HCT116 (cell line): ENCODE measurements at regions not wholly inside any gene's neighbourhood (a gene's known extent, or its start where the extent isn't known, plus 50 kb on each side); places are given as distances from the start of the nearest gene placed in this dataset.

Source experiments
- ATAC-seq: fragments of 200-7000 bp; cut with Tn5 transposase; 2 replicates; pipeline ENCODE4 v1.9.1; 2020; ENCODE audit warnings: mild to moderate bottlenecking, moderate library complexity
- BruUV-seq: library from RNA; stranded (reverse); fragments of 400-500 nt; replicated peaks from 2 replicates; lab custom pipeline; 2021; lab: Mats Ljungman, UMichigan
- CTCF ChIA-PET: fragments of 300-600 bp; sonication (Branson Sonifier 250); formaldehyde crosslinking; loops from one replicate; lab custom pipeline; 2021; ENCODE audit warnings: antibody characterized with exemption; lab: Charles Lee
- POLR2A ChIA-PET: fragments of 300-600, 350-600 bp; sonication (Branson Sonifier 250); formaldehyde crosslinking; loops from one replicate; lab custom pipeline; 2021; ENCODE audit warnings: antibody characterized with exemption; lab: Charles Lee
- RAD21 ChIA-PET, 2 experiments: fragments of 300-600 bp; sonication (Branson Sonifier 250); formaldehyde crosslinking; loops; one replicate each; lab custom pipeline; 2023; ENCODE audit warnings: low total read pairs in 2 of 2; ENCODE audit not compliant: uncharacterized antibody in 2 of 2, unreplicated experiment in 2 of 2, low non-redundant PET in 1 of 2; lab: Charles Lee
- DNase-seq: peaks from one replicate; pipeline ENCODE4 v3.0.0-alpha.2; 2010; ENCODE audit warnings: low read depth, low spot score
- H2AFZ ChIP-seq: fragments of 200-600 bp; shearing (Covaris generic), sonication (generic); 2 replicates; pipeline ENCODE4 v1.6.1; 2017; ENCODE audit warnings: low read depth, mixed run types, mixed read lengths, antibody characterized with exemption, low read length; ENCODE audit not compliant: poor library complexity, severe bottlenecking
- H3K27ac ChIP-seq: 2 replicates; pipeline ENCODE4 v1.5.1; 2012; ENCODE audit warnings: low read depth, low read length
- H3K27me3 ChIP-seq: fragments of 200-600 bp; sonication (generic); 2 replicates; pipeline ENCODE4 v1.6.1; 2016; ENCODE audit warnings: mixed run types, low read length, mixed read lengths; ENCODE audit not compliant: insufficient read depth
- H3K36me3 ChIP-seq, 2 experiments: fragments of 200-500 bp in 1 of 2; fragments of 200-600 bp in 1 of 2; sonication (Bioruptor generic) in 1 of 2; sonication (generic) in 1 of 2; 2 replicates each; pipeline versions ENCODE4 v1.5.1 to v1.6.1; 2014 to 2016; ENCODE audit warnings: low read length in 2 of 2, inconsistent platforms in 1 of 2, mixed read lengths in 1 of 2, mixed run types in 1 of 2; ENCODE audit not compliant: insufficient read depth in 2 of 2, control insufficient read depth in 1 of 2
- H3K4me1 ChIP-seq, 2 experiments: fragments of 200-600 bp in 1 of 2; sonication (generic) in 1 of 2; 2 replicates each; pipeline versions ENCODE4 v1.5.1 to v1.6.1; 2012 to 2017; ENCODE audit warnings: low read length in 2 of 2, inconsistent platforms in 1 of 2, mild to moderate bottlenecking in 1 of 2, mixed read lengths in 1 of 2, mixed run types in 1 of 2, moderate library complexity in 1 of 2; ENCODE audit not compliant: insufficient read depth in 2 of 2, control insufficient read depth in 1 of 2
- H3K4me2 ChIP-seq: fragments of 200-600 bp; sonication (generic); 2 replicates; pipeline ENCODE4 v1.6.1; 2017; ENCODE audit warnings: mixed run types, low read length, mixed read lengths
- H3K4me3 ChIP-seq, 2 experiments: fragments of 200-600 bp in 1 of 2; sonication (generic) in 1 of 2; replicated peaks in 1 of 2; 2 replicates each; pipeline ENCODE4 v1.5.1; 2011 to 2016; ENCODE audit warnings: low read length in 2 of 2, control low read depth in 1 of 2, low read depth in 1 of 2, mild to moderate bottlenecking in 1 of 2, mixed read lengths in 1 of 2, mixed run types in 1 of 2
- H3K79me2 ChIP-seq: fragments of 200-600 bp; sonication (generic); 2 replicates; pipeline ENCODE4 v1.6.1; 2017; ENCODE audit warnings: mild to moderate bottlenecking, mixed run types, low read length, moderate library complexity, mixed read lengths; ENCODE audit not compliant: insufficient read depth
- H3K9ac ChIP-seq: fragments of 200-600 bp; sonication (generic); 2 replicates; pipeline ENCODE4 v1.6.1; 2016; ENCODE audit warnings: low read length, mixed read lengths
- H3K9me2 ChIP-seq: fragments of 200-600 bp; sonication (generic), shearing (Covaris generic); 2 replicates; pipeline ENCODE4 v1.6.1; 2017; ENCODE audit warnings: mixed run types, mild to moderate bottlenecking, moderate library complexity; ENCODE audit not compliant: insufficient read depth
- H3K9me3 ChIP-seq, 2 experiments: fragments of 200-500 bp in 1 of 2; fragments of 200-600 bp in 1 of 2; sonication (Bioruptor generic) in 1 of 2; sonication (generic) in 1 of 2; 2 replicates each; pipeline ENCODE4 v1.6.1; 2014 to 2017; ENCODE audit warnings: low read length in 2 of 2, mixed read lengths in 2 of 2, inconsistent platforms in 1 of 2, low read depth in 1 of 2, mild to moderate bottlenecking in 1 of 2, mixed run types in 1 of 2, moderate library complexity in 1 of 2; ENCODE audit not compliant: control insufficient read depth in 1 of 2, insufficient read depth in 1 of 2
- H4K20me1 ChIP-seq: fragments of 200-600 bp; sonication (generic), shearing (Covaris generic); 2 replicates; pipeline ENCODE4 v1.6.1; 2017; ENCODE audit warnings: mixed run types, mild to moderate bottlenecking, moderate library complexity; ENCODE audit not compliant: insufficient read depth
- CBX3 ChIP-seq: IDR thresholded peaks from 2 replicates; pipeline ENCODE4 v1.6.1; 2012; ENCODE audit warnings: low read depth
- CEBPB ChIP-seq: IDR thresholded peaks from 2 replicates; pipeline ENCODE4 v1.6.1; 2012; ENCODE audit warnings: low read depth
- EGR1 ChIP-seq: IDR thresholded peaks from 2 replicates; pipeline ENCODE4 v1.6.1; 2012; ENCODE audit warnings: low read depth
- ELF1 ChIP-seq: IDR thresholded peaks from 2 replicates; pipeline ENCODE4 v1.6.1; 2012; ENCODE audit warnings: low read depth, borderline replicate concordance
- EZH2 ChIP-seq: fragments of 200-600 bp; sonication (generic); IDR thresholded peaks from 2 replicates; pipeline ENCODE4 v1.6.1; 2017; ENCODE audit warnings: antibody characterized with exemption, mixed run types
- EZH2phosphoT487 ChIP-seq: fragments of 200-600 bp; IDR thresholded peaks from 2 replicates; pipeline ENCODE4 v1.6.1; 2018; ENCODE audit warnings: antibody characterized with exemption, borderline replicate concordance
- POLR2AphosphoS5 ChIP-seq: IDR thresholded peaks from 2 replicates; pipeline ENCODE4 v1.6.1; 2011; ENCODE audit warnings: mild to moderate bottlenecking, low read depth, low read length, moderate library complexity
- SIN3A ChIP-seq: IDR thresholded peaks from 2 replicates; pipeline ENCODE4 v1.6.1; 2012; ENCODE audit warnings: low read depth
- SP1 ChIP-seq: IDR thresholded peaks from 2 replicates; pipeline ENCODE4 v1.6.1; 2012; ENCODE audit warnings: low read depth
- SRF ChIP-seq: IDR thresholded peaks from 2 replicates; pipeline ENCODE4 v1.6.1; 2012; ENCODE audit warnings: low read depth
- ZNF274 ChIP-seq: fragments of 200-500 bp; sonication (Bioruptor generic); IDR thresholded peaks from 2 replicates; pipeline ENCODE4 v1.6.1; 2014; ENCODE audit warnings: mild to moderate bottlenecking, low read depth, low read length, inconsistent platforms
- intact Hi-C: fragments of 100-400 bp; cut with micrococcal nuclease; formaldehyde crosslinking; loops from 2 replicates; pipeline ENCODE4 v1.10.0; 2022
- TF ChIP-seq, protein P1 (sequence below): IDR thresholded peaks from 2 replicates; pipeline ENCODE4 v1.6.1; 2011; ENCODE audit warnings: mild to moderate bottlenecking, low read length, moderate library complexity; ENCODE audit not compliant: insufficient replicate concordance; ENCODE audit errors: extremely low read depth
- TF ChIP-seq, protein P2 (sequence below): IDR thresholded peaks from 2 replicates; pipeline ENCODE4 v1.6.1; 2012

DNA sequence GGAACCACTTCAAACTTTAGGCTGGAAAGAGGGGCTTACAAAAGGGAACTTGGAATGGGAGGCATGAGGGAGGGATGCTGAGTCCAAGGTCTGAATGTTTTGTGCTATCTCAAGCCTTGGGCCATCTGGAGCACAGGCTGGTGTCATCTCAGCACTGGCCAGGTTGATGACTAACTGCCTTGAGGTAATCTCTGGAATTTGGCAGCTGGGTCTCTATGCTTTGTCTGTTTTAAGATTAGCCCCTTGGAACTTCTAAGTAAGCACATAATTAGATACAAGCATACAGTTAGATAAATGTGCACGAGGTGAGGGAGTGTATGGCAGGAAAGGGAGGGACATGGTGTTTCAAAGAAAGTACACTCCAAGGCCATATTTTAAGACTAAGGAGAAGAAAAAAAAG, 252.4 kb upstream of the CCDC54 start:
- Histone ChIP-seq H3K9ac (no peak overlapping the region), H3K27ac (no peak overlapping the region), H3K9me2 (no peaks in the 10 kb centered on the region), H3K4me2 (no peak overlapping the region), H3K4me1 (no peaks in the 10 kb centered on the region), H3K9me3 (no peaks in the 10 kb centered on the region; a peak in 1 of 4 replicates), H4K20me1 (no peaks in the 10 kb centered on the region), H3K79me2 (no peaks in the 10 kb centered on the region), H3K36me3 (no peaks in the 10 kb centered on the region), H3K4me3 (no peak overlapping the region), H3K27me3 (no peaks in the 10 kb centered on the region), H2AFZ (no peak overlapping the region)
- ChIA-PET POLR2A (no interaction called here), RAD21 (interaction anchor here in 1 of 2 experiments (0.7 kb wide), 1 partner anchor 60 kb away, joined by 3 read pairs; no protein-coding TSS in a partner anchor), CTCF (no interaction called here)
- intact Hi-C loops, result no loop called here
- ATAC-seq, result no peak
- TF ChIP-seq, protein P1, sequence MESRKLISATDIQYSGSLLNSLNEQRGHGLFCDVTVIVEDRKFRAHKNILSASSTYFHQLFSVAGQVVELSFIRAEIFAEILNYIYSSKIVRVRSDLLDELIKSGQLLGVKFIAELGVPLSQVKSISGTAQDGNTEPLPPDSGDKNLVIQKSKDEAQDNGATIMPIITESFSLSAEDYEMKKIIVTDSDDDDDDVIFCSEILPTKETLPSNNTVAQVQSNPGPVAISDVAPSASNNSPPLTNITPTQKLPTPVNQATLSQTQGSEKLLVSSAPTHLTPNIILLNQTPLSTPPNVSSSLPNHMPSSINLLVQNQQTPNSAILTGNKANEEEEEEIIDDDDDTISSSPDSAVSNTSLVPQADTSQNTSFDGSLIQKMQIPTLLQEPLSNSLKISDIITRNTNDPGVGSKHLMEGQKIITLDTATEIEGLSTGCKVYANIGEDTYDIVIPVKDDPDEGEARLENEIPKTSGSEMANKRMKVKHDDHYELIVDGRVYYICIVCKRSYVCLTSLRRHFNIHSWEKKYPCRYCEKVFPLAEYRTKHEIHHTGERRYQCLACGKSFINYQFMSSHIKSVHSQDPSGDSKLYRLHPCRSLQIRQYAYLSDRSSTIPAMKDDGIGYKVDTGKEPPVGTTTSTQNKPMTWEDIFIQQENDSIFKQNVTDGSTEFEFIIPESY, result no peak
- TF ChIP-seq EGR1, result no peak
- TF ChIP-seq SP1, result no peak
- TF ChIP-seq CBX3, result no peak
- no peak for DNase-seq
- BruUV-seq, result no TSS peak

DNA sequence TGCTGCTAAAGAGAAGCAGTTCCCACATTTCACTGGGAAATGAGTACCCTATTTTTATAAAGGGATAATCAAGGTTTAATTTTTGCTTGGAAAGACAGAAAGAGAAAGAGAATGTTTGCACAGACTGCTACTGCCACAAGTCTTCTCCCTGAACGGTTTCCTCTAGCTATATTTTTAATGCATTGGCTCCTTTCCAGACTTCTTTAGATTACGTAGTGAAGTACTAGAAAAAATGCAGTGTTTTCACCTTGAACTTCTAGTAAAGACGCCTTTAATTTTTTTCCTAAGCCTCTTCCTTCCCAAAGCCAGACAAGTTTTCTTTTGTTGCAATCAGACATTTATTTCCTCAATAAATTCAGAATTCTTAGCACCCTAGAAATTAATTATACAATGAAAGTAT, 248.3 kb upstream of the CCDC54 start:
- H4K20me1 ChIP-seq, result no peaks in the 10 kb centered on the region
- H3K27me3 ChIP-seq, result no peaks in the 10 kb centered on the region
- no TSS peak for BruUV-seq
- intact Hi-C loops, result no loop called here
- RAD21 ChIA-PET, result no interaction called here
- DNase-seq (no peak), ATAC-seq (no peak)
- no peak overlapping the region for H3K27ac ChIP-seq
- no peak overlapping the region for H3K4me2 ChIP-seq
- H3K9me3 ChIP-seq, result no peaks in the 10 kb centered on the region; a peak in 1 of 4 replicates
- POLR2A ChIA-PET, result no interaction called here
- H3K4me3 ChIP-seq, result no peak overlapping the region
- CTCF ChIA-PET, result no interaction called here
- no peak overlapping the region for H2AFZ ChIP-seq
- no peak overlapping the region for H3K9ac ChIP-seq
- no peaks in the 10 kb centered on the region for H3K4me1 ChIP-seq
- H3K79me2 ChIP-seq, result no peaks in the 10 kb centered on the region
- H3K9me2 ChIP-seq, result no peaks in the 10 kb centered on the region
- no peak for TF ChIP-seq CBX3
- TF ChIP-seq POLR2AphosphoS5, result no peak
- no peak for TF ChIP-seq CEBPB
- no peak for TF ChIP-seq SP1
- no peak for TF ChIP-seq ELF1
- no peak for TF ChIP-seq EZH2
- TF ChIP-seq SRF, result no peak
- TF ChIP-seq EZH2phosphoT487, result no peak
- TF ChIP-seq SIN3A, result no peak
- no peak for TF ChIP-seq ZNF274
- TF ChIP-seq, protein P2, sequence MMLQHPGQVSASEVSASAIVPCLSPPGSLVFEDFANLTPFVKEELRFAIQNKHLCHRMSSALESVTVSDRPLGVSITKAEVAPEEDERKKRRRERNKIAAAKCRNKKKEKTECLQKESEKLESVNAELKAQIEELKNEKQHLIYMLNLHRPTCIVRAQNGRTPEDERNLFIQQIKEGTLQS, result no peak
- no peaks in the 10 kb centered on the region for H3K36me3 ChIP-seq
